GM20431 (cell line): ENCODE measurements at regions not wholly inside any gene's neighbourhood (a gene's known extent, or its start where the extent isn't known, plus 50 kb on each side); places are given as distances from the start of the nearest gene placed in this dataset.

Experiments used
- in situ Hi-C: fragments of 300-500 bp; cut with MseI, MboI; formaldehyde crosslinking; loops from one replicate; pipeline ENCODE4 v1.15.0; 2020; ENCODE audit warnings: low sequenced_read_pairs; ENCODE audit not compliant: unreplicated experiment

DNA sequence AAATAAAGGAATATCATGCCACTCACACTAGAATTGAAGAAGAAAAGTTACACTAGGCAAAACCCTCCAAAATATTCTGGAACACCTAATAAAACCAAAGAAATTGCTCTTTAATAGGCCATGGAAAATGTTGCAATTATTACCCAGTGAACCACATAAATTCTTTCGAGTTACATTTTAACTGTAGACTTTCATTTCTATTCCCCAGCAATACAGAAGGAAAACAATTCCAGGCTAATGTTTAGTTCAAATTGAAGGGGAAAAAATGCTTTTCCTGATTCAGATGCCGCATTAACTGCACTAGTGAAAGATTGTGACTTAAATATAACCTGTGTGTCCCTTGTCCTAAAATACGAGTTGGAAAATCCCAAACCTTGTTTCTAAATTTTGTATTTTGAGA lies 439.3 kb upstream of the ADAMTS16 start:
- in situ Hi-C loops, result no loop called here

- in situ Hi-C loops, result no loop called here
These were observed 436.1 kb upstream of the ADAMTS16 start for GRCh38 chr5:4703931-4704458.

GRCh38 chr5:4704951-4705350 lies 435.2 kb upstream of the ADAMTS16 start:
- in situ Hi-C loops, result no loop called here

- in situ Hi-C loops, result no loop called here
These were observed 423.3 kb upstream of the ADAMTS16 start for GRCh38 chr5:4716781-4717180.

- in situ Hi-C loops, result no loop called here
These were observed 422.7 kb upstream of the ADAMTS16 start for GRCh38 chr5:4717446-4717845.

GRCh38 chr5:4720831-4721230 lies 419.3 kb upstream of the ADAMTS16 start:
- in situ Hi-C loops, result no loop called here

GRCh38 chr5:4722886-4723285 lies 417.2 kb upstream of the ADAMTS16 start:
- in situ Hi-C loops, result no loop called here

- in situ Hi-C loops, result no loop called here
These were observed 414.5 kb upstream of the ADAMTS16 start for GRCh38 chr5:4725594-4725993.

- in situ Hi-C loops, result no loop called here
These were observed 409.9 kb upstream of the ADAMTS16 start for GRCh38 chr5:4730279-4730678.

- in situ Hi-C loops, result no loop called here
These were observed 405.8 kb upstream of the ADAMTS16 start for GRCh38 chr5:4734348-4734747.

GRCh38 chr5:4735261-4735660 lies 404.9 kb upstream of the ADAMTS16 start:
- in situ Hi-C loops, result no loop called here

DNA sequence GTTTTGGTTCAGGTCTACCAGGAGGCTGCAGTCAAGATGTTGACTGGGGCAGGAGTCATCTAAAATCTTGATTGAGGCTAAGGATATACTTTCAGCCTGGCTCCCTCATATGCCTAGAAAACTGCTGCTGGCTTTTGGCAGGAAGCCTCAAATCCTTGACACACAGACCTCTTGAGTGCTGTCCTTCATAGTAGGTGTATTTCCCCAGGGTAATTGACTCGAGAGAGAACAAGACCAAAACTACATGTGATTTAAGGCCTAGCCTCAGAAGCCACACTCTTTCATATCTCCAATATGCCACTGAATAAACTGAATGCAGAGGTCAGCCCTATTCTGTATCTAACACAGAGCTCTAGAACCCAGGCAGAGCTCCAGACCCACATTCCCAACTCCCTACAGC lies 402.3 kb upstream of the ADAMTS16 start:
- in situ Hi-C loops, result no loop called here

GRCh38 chr5:4738298-4738697 lies 401.8 kb upstream of the ADAMTS16 start:
- in situ Hi-C loops, result no loop called here

DNA sequence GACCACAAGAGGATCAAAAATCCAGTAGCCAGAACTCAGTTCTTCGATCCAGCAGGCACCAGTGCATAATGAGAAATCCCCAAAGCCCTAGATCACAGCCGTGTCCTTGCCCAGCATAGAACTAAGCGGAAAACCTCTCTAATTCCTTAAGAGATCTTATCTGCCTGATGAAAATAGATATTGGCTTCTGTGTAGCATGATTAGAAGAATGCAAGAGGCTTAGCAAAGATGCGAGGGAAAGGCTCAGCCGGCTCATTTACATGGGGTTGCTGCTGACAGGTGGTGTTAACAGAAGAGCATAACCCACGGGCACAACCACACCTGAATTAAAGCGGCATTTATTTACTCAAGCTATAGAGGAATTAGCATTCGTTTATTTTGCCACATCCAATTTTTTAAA lies 400.0 kb upstream of the ADAMTS16 start:
- in situ Hi-C loops, result no loop called here

GRCh38 chr5:4758550-4758949 lies 381.6 kb upstream of the ADAMTS16 start:
- in situ Hi-C loops, result no loop called here

GRCh38 chr5:4758996-4759395 lies 381.1 kb upstream of the ADAMTS16 start:
- in situ Hi-C loops, result no loop called here

DNA sequence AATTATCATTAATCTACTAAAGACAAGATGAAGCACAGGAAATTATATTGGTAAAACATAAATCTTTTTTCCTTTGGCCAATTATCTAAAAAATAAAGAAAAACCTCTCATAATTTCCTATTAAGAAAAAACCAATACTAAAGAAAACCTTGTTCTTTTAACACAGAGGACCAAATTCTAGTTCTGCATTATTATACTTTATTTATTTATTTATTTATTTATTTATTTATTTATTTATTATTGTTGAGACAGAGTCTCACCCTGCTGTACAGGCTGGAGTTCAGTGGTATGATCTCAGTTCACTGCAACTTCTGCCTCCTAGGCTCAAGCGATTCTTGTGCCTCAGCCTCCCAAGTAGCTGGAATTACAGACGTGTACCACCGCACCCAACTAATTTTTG lies 377.8 kb upstream of the ADAMTS16 start:
- in situ Hi-C loops, result no loop called here

GRCh38 chr5:4765411-4765810 lies 374.7 kb upstream of the ADAMTS16 start:
- in situ Hi-C loops, result no loop called here

DNA sequence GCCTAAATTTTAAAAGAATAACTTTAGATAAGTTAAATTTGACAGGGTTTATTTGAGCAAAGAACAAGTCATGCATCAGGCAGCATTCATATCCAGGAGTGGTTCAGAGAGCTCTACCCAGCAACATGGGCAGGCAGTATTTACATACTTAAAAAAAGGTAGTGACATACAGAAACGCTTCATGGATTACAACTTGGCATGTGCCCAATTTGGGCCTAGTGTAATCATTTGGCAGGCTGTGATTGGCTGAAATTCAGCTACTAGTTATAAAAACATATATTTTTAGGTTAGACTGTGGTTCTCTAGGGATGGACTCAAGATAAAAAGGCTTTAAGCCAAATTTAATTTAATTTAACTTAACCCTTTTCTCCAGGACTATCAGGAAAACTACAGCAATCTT lies 374.0 kb upstream of the ADAMTS16 start:
- in situ Hi-C loops, result no loop called here

- in situ Hi-C loops, result no loop called here
These were observed 367.5 kb upstream of the ADAMTS16 start for GRCh38 chr5:4772591-4772990.

GRCh38 chr5:4773827-4774317 lies 366.3 kb upstream of the ADAMTS16 start:
- in situ Hi-C loops, result no loop called here

- in situ Hi-C loops, result no loop called here
These were observed 362.7 kb upstream of the ADAMTS16 start for GRCh38 chr5:4777435-4777834.

- in situ Hi-C loops, result no loop called here
These were observed 359.5 kb upstream of the ADAMTS16 start for GRCh38 chr5:4780633-4781032.
